ENCODE measurements at regions not wholly inside any gene's neighbourhood (a gene's known extent, or its start where the extent isn't known, plus 50 kb on each side); places are given as distances from the start of the nearest gene placed in this dataset.
"Not testable (repeated sequence)": the region's sequence is repeated elsewhere in the genome, so short reads cannot be mapped to it uniquely, and the experiment has no call there.

DNA sequence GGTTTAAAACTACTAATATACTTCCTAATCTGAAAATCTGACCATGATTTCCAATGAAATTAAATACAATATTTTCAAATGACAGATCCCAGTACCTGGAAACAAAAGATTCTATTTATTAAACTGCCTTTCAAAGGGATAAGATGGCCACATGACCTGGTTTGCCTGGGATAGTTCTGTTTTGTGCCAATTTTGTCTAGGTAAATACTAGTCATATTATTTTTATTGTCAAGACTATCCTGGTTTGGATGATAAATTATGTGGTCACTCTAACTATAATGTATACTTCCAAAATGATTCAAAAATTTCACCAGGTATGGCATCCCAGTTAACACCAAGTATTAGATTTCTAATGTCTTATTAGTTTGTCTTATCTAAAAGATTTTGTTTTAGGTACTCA lies 222.5 kb upstream of the TTC29 start:
- not testable (repeated sequence) for H3K79me2 ChIP-seq (ENCODE audit: low read length); H3K9me2 ChIP-seq (replicated peaks; ENCODE audit: insufficient read depth, low read length); H3K4me2 ChIP-seq (ENCODE audit: low read depth, low read length, poor library complexity, severe bottlenecking); H3K36me3 ChIP-seq (ENCODE audit: insufficient read depth, low read length); H3K27ac ChIP-seq (ENCODE audit: low read length); H3K4me1 ChIP-seq (ENCODE audit: low read length); H3K9ac ChIP-seq (ENCODE audit: low read length); DNase-seq; H3K27me3 ChIP-seq (ENCODE audit: low read length); H4K20me1 ChIP-seq (ENCODE audit: insufficient read depth, low read depth, low read length); H3K9me3 ChIP-seq (ENCODE audit: low read length); H2AFZ ChIP-seq (ENCODE audit: low read length); H3K4me3 ChIP-seq (ENCODE audit: low read length)

DNA sequence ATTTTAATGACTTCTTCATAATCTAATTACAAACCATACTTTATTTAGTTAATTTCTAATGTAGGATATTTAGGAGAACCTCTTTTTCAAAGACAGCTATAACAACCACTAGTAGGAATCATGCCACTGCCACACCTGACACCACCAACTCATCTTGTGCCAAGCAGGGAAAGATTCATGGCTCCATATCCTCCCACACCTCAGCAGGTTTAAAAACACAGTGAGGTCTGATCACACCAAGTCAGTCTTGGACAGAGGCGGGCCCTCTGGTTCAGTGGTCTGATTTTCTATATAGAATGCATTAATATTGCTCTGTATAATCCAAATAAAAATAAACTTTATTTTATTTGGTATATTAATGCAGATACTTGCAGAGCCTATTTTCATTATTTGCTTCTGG lies 227.7 kb upstream of the TTC29 start:
- Histone ChIP-seq H3K9ac (ENCODE audit: low read length) (no peak overlapping the region), H4K20me1 (ENCODE audit: insufficient read depth, low read depth, low read length) (no peaks in the 10 kb centered on the region), H3K27me3 (ENCODE audit: low read length) (no peaks in the 10 kb centered on the region), H3K9me2 (replicated peaks; ENCODE audit: insufficient read depth, low read length) (0 out of 2 replicates have a peak, but pooled peaks cover 3% of the 10 kb centered on the region), H3K79me2 (ENCODE audit: low read length) (no peaks in the 10 kb centered on the region), H2AFZ (ENCODE audit: low read length) (no peak overlapping the region), H3K4me2 (ENCODE audit: low read depth, low read length, poor library complexity, severe bottlenecking) (no peak overlapping the region), H3K36me3 (ENCODE audit: insufficient read depth, low read length) (no peaks in the 10 kb centered on the region), H3K27ac (ENCODE audit: low read length) (no peak overlapping the region), H3K9me3 (ENCODE audit: low read length) (no peaks in the 10 kb centered on the region), H3K4me3 (ENCODE audit: low read length) (no peak overlapping the region), H3K4me1 (ENCODE audit: low read length) (no peaks in the 10 kb centered on the region)
- DNase-seq = no peak

- H4K20me1 ChIP-seq (ENCODE audit: insufficient read depth, low read depth, low read length) = no peaks in the 10 kb centered on the region
- H3K27ac ChIP-seq (ENCODE audit: low read length) = no peak overlapping the region
- no peaks in the 10 kb centered on the region for H3K36me3 ChIP-seq (ENCODE audit: insufficient read depth, low read length)
- no peak overlapping the region for H3K4me2 ChIP-seq (ENCODE audit: low read depth, low read length, poor library complexity, severe bottlenecking)
- no peaks in the 10 kb centered on the region for H3K4me1 ChIP-seq (ENCODE audit: low read length)
- no peaks in the 10 kb centered on the region for H3K79me2 ChIP-seq (ENCODE audit: low read length)
- H3K4me3 ChIP-seq (ENCODE audit: low read length) = no peak overlapping the region
- no peak overlapping the region for H2AFZ ChIP-seq (ENCODE audit: low read length)
- no peaks in the 10 kb centered on the region for H3K27me3 ChIP-seq (ENCODE audit: low read length)
- H3K9ac ChIP-seq (ENCODE audit: low read length) = no peak overlapping the region
- no peak for DNase-seq
- H3K9me3 ChIP-seq (ENCODE audit: low read length) = no peaks in the 10 kb centered on the region
- H3K9me2 ChIP-seq (replicated peaks; ENCODE audit: insufficient read depth, low read length) = 0 out of 2 replicates have a peak, but pooled peaks cover 3% of the 10 kb centered on the region
Measured at GRCh38 chr4:147173797-147174432, 228.3 kb upstream of the TTC29 start.

DNA sequence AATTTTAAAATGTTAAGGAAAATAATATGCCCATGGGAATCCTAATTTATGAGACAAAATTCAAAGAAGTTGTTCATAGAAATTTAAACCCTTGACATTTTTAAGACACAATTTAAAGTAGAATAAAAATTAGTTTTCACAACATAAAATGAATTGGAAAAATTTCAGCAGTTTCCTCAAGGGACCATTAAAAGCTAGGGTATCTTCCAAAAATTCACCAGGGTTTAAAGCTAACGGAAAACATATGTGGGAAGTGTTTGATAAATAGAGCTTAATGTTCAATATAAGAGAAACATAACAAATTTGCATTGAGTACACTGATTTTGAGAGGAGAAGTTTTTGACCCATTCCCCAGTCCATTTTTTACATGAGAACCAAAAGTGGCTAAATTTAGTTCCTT lies 228.9 kb upstream of the TTC29 start:
- Histone ChIP-seq H3K27ac (ENCODE audit: low read length) (no peak overlapping the region), H3K9me3 (ENCODE audit: low read length) (no peaks in the 10 kb centered on the region), H3K4me1 (ENCODE audit: low read length) (no peaks in the 10 kb centered on the region), H4K20me1 (ENCODE audit: insufficient read depth, low read depth, low read length) (no peaks in the 10 kb centered on the region), H3K4me3 (ENCODE audit: low read length) (no peak overlapping the region), H3K79me2 (ENCODE audit: low read length) (no peaks in the 10 kb centered on the region), H3K9me2 (replicated peaks; ENCODE audit: insufficient read depth, low read length) (0 out of 2 replicates have a peak, but pooled peaks cover 3% of the 10 kb centered on the region), H3K36me3 (ENCODE audit: insufficient read depth, low read length) (no peaks in the 10 kb centered on the region), H3K4me2 (ENCODE audit: low read depth, low read length, poor library complexity, severe bottlenecking) (no peak overlapping the region), H3K27me3 (ENCODE audit: low read length) (no peaks in the 10 kb centered on the region), H2AFZ (ENCODE audit: low read length) (no peak overlapping the region), H3K9ac (ENCODE audit: low read length) (no peak overlapping the region)
- DNase-seq = no peak

DNA sequence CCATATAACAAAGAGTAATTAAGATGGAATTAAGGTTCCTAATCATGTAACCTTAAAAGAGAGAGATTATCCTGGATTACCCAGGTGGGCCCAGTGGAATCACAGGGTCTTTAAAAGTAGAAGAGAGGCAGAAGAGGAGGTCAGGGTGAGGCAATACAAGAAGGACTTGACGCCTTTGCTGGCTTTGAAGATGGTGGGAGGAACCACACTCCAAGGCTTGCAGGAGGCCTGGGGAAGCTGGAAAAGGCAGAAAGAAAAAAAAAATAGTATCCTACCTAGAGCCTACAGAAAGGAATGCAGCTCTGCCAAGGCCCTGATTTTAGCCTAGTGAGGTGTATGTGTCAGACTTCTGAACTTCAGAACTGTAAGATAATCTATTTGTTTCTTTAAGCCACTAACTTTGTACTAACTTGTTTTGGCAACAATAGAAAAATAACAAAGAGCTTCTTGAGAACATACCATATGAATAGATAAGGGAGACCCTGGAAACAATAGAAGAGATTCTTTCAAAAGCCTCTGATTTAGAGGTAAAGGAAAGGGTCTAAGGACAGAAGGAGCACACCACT lies 229.9 kb upstream of the TTC29 start:
- Histone ChIP-seq H3K27me3 (ENCODE audit: low read length) (no peaks in the 10 kb centered on the region), H2AFZ (ENCODE audit: low read length) (no peak overlapping the region), H3K4me3 (ENCODE audit: low read length) (no peak overlapping the region), H4K20me1 (ENCODE audit: insufficient read depth, low read depth, low read length) (no peaks in the 10 kb centered on the region), H3K9ac (ENCODE audit: low read length) (no peak overlapping the region), H3K9me2 (replicated peaks; ENCODE audit: insufficient read depth, low read length) (0 out of 2 replicates have a peak, but pooled peaks cover 3% of the 10 kb centered on the region), H3K36me3 (ENCODE audit: insufficient read depth, low read length) (no peaks in the 10 kb centered on the region), H3K79me2 (ENCODE audit: low read length) (no peaks in the 10 kb centered on the region), H3K4me1 (ENCODE audit: low read length) (no peaks in the 10 kb centered on the region), H3K9me3 (ENCODE audit: low read length) (no peaks in the 10 kb centered on the region), H3K4me2 (ENCODE audit: low read depth, low read length, poor library complexity, severe bottlenecking) (no peak overlapping the region), H3K27ac (ENCODE audit: low read length) (no peak overlapping the region)
- no peak for DNase-seq

DNA sequence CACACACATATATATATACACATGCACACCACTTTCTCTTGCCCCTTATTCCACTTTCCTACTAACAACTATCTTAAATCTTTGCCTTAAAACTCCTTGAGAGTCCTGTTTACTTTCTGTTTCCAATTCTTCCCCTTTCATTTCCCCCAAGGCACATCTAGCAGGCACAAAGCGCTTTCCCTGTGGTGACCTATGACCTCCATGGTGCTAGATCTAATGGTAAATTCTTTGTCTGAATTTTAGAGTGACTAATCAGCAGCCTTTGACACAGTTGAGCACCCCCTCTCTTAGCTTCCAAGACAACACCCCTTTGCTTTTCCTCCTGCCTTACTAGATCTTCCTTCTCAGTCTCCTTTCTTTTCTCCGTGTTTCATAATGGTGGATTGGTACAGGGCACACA lies 236.4 kb upstream of the TTC29 start:
- H3K4me3 ChIP-seq (ENCODE audit: low read length) = no peak overlapping the region
- H3K9me2 ChIP-seq (replicated peaks; ENCODE audit: insufficient read depth, low read length) = no peaks in the 10 kb centered on the region
- H3K4me1 ChIP-seq (ENCODE audit: low read length) = no peaks in the 10 kb centered on the region
- no peak for DNase-seq
- H2AFZ ChIP-seq (ENCODE audit: low read length) = no peak overlapping the region
- H3K9ac ChIP-seq (ENCODE audit: low read length) = no peak overlapping the region
- H3K4me2 ChIP-seq (ENCODE audit: low read depth, low read length, poor library complexity, severe bottlenecking) = no peak overlapping the region
- H3K36me3 ChIP-seq (ENCODE audit: insufficient read depth, low read length) = no peaks in the 10 kb centered on the region
- H4K20me1 ChIP-seq (ENCODE audit: insufficient read depth, low read depth, low read length) = no peaks in the 10 kb centered on the region
- no peaks in the 10 kb centered on the region for H3K79me2 ChIP-seq (ENCODE audit: low read length)
- no peak overlapping the region for H3K27ac ChIP-seq (ENCODE audit: low read length)
- H3K27me3 ChIP-seq (ENCODE audit: low read length) = no peaks in the 10 kb centered on the region
- H3K9me3 ChIP-seq (ENCODE audit: low read length) = no peaks in the 10 kb centered on the region

DNA sequence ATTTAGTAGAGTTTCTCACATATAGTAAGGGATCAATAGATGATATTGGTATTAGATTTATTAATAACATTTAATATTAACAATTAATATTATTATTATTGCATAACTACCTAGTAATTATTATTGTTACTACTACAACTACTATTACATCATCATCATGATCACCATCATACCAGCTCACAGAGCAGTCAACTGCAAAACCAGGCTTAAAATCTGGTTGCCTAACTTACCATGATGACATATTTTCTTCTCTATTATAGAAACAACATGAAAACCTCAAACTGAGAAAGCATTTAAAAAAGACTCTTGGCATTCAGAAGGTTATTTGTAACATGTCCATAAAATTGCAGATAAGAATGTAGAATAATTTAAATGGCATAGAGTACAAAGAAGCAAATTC lies 247.0 kb upstream of the TTC29 start:
- H3K27me3 ChIP-seq (ENCODE audit: low read length) = no peaks in the 10 kb centered on the region
- no peak overlapping the region for H3K27ac ChIP-seq (ENCODE audit: low read length)
- H3K79me2 ChIP-seq (ENCODE audit: low read length) = no peaks in the 10 kb centered on the region

DNA sequence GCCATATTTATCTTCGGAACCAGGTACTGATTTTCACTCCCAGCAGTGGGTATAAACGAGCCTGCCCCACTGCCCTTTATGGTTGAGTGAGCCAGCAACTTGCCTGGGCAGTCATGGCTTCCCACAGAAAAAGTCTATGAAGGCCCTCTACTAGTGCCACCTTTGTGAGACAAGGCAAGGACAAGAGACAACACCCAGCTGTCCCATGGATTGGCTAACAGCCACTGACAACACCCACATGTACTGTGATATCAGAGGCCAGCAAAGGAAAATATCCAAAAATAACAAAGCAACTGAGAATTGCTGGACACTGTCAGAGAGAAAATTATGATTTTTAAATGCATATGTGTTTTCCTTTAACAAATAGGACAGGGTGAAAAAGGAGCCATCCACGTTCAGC lies 248.4 kb upstream of the TTC29 start:
- Histone ChIP-seq H3K79me2 (ENCODE audit: low read length) (no peaks in the 10 kb centered on the region), H3K4me2 (ENCODE audit: low read depth, low read length, poor library complexity, severe bottlenecking) (no peak overlapping the region), H3K36me3 (ENCODE audit: insufficient read depth, low read length) (no peaks in the 10 kb centered on the region), H3K9ac (ENCODE audit: low read length) (no peak overlapping the region), H4K20me1 (ENCODE audit: insufficient read depth, low read depth, low read length) (no peaks in the 10 kb centered on the region), H3K9me2 (replicated peaks; ENCODE audit: insufficient read depth, low read length) (no peaks in the 10 kb centered on the region), H3K4me1 (ENCODE audit: low read length) (no peaks in the 10 kb centered on the region), H3K27me3 (ENCODE audit: low read length) (no peaks in the 10 kb centered on the region), H3K4me3 (ENCODE audit: low read length) (no peak overlapping the region), H2AFZ (ENCODE audit: low read length) (no peak overlapping the region), H3K27ac (ENCODE audit: low read length) (no peak overlapping the region), H3K9me3 (ENCODE audit: low read length) (no peaks in the 10 kb centered on the region)
- DNase-seq = no peak

More for the DNA sequence above, 247.0 kb upstream of the TTC29 start:
- Histone ChIP-seq H3K4me2 (ENCODE audit: low read depth, low read length, poor library complexity, severe bottlenecking) (no peak overlapping the region), H4K20me1 (ENCODE audit: insufficient read depth, low read depth, low read length) (no peaks in the 10 kb centered on the region), H3K9me3 (ENCODE audit: low read length) (no peaks in the 10 kb centered on the region), H3K4me3 (ENCODE audit: low read length) (no peak overlapping the region), H3K36me3 (ENCODE audit: insufficient read depth, low read length) (no peaks in the 10 kb centered on the region), H3K9ac (ENCODE audit: low read length) (no peak overlapping the region), H2AFZ (ENCODE audit: low read length) (no peak overlapping the region), H3K9me2 (replicated peaks; ENCODE audit: insufficient read depth, low read length) (no peaks in the 10 kb centered on the region), H3K4me1 (ENCODE audit: low read length) (no peaks in the 10 kb centered on the region)
- DNase-seq = no peak
